ENCODE measurements at regions not wholly inside any gene's neighbourhood (a gene's known extent, or its start where the extent isn't known, plus 50 kb on each side); places are given as distances from the start of the nearest gene placed in this dataset.

DNA sequence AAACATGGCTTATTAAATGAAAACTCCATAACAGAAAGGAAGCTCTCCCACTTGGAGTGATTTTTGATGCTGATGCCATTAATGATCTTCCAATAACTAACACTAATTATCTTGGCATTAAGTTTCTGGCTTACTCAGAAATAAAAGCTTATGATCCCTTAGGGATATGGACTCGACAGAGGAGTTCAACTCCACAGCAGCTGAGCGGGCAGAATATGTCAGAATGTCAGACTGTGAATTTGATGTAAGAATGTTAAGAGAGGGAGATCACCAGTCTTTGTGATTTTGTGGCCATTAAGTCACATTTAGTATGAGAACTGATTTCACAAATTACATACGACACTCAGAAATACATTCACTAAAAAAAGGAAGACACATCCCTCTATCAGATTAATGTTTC is 2244.0 kb downstream of the ARAP2 start:
- TF ChIP-seq, protein P1, sequence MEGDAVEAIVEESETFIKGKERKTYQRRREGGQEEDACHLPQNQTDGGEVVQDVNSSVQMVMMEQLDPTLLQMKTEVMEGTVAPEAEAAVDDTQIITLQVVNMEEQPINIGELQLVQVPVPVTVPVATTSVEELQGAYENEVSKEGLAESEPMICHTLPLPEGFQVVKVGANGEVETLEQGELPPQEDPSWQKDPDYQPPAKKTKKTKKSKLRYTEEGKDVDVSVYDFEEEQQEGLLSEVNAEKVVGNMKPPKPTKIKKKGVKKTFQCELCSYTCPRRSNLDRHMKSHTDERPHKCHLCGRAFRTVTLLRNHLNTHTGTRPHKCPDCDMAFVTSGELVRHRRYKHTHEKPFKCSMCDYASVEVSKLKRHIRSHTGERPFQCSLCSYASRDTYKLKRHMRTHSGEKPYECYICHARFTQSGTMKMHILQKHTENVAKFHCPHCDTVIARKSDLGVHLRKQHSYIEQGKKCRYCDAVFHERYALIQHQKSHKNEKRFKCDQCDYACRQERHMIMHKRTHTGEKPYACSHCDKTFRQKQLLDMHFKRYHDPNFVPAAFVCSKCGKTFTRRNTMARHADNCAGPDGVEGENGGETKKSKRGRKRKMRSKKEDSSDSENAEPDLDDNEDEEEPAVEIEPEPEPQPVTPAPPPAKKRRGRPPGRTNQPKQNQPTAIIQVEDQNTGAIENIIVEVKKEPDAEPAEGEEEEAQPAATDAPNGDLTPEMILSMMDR (IDR thresholded peaks at IDR 0.05) = no peak
- TF ChIP-seq POLR2A (IDR thresholded peaks at IDR 0.05; ENCODE audit: low read depth) = no peak
- TF ChIP-seq POLR2AphosphoS5 (IDR thresholded peaks at IDR 0.05) = no peak
